Neuron (in vitro differentiated cells): ENCODE measurements at regions not wholly inside any gene's neighbourhood (a gene's known extent, or its start where the extent isn't known, plus 50 kb on each side); places are given as distances from the start of the nearest gene placed in this dataset.

Experiments used
- H2AFZ ChIP-seq: one replicate; pipeline ENCODE4 v1.6.1; 2013; ENCODE audit warnings: low read depth, mild to moderate bottlenecking, inconsistent platforms, low read length, moderate library complexity
- H3K27me3 ChIP-seq: one replicate; pipeline ENCODE4 v1.6.1; 2013; ENCODE audit warnings: low read length; ENCODE audit not compliant: insufficient read depth
- H3K36me3 ChIP-seq: one replicate; pipeline ENCODE4 v1.6.1; 2013; ENCODE audit warnings: low read length; ENCODE audit not compliant: insufficient read depth
- H3K4me1 ChIP-seq: one replicate; pipeline ENCODE4 v1.6.1; 2013; ENCODE audit warnings: low read length; ENCODE audit not compliant: insufficient read depth
- H3K4me3 ChIP-seq: 2 replicates; pipeline ENCODE4 v1.5.1; 2013; ENCODE audit warnings: mild to moderate bottlenecking, low read length, moderate library complexity
- H3K9me3 ChIP-seq: one replicate; pipeline ENCODE4 v1.6.1; 2013; ENCODE audit warnings: low read length

GRCh38 chr4:148780426-148781005 is 338.3 kb upstream of the NR3C2 start:
- Histone ChIP-seq H3K9me3 (no peaks in the 10 kb centered on the region), H3K4me1 (no peaks in the 10 kb centered on the region), H3K4me3 (no peak overlapping the region), H3K27me3 (no peaks in the 10 kb centered on the region), H2AFZ (no peak overlapping the region), H3K36me3 (no peaks in the 10 kb centered on the region)

- Histone ChIP-seq H3K4me1 (no peaks in the 10 kb centered on the region), H2AFZ (no peak overlapping the region), H3K4me3 (no peak overlapping the region), H3K27me3 (no peaks in the 10 kb centered on the region), H3K9me3 (no peaks in the 10 kb centered on the region), H3K36me3 (no peaks in the 10 kb centered on the region)
These were observed 337.6 kb upstream of the NR3C2 start for GRCh38 chr4:148779771-148780170.

- Histone ChIP-seq H3K4me3 (no peak overlapping the region), H2AFZ (no peak overlapping the region), H3K36me3 (no peaks in the 10 kb centered on the region), H3K27me3 (no peaks in the 10 kb centered on the region), H3K9me3 (no peaks in the 10 kb centered on the region), H3K4me1 (no peaks in the 10 kb centered on the region)
These were observed 336.9 kb upstream of the NR3C2 start for GRCh38 chr4:148778980-148779675.

- Histone ChIP-seq H3K27me3 (no peaks in the 10 kb centered on the region), H3K36me3 (no peaks in the 10 kb centered on the region), H3K4me1 (no peaks in the 10 kb centered on the region), H2AFZ (no peak overlapping the region), H3K4me3 (no peak overlapping the region), H3K9me3 (no peaks in the 10 kb centered on the region)
These were observed 334.7 kb upstream of the NR3C2 start for GRCh38 chr4:148776941-148777340.

- Histone ChIP-seq H3K4me3 (no peak overlapping the region), H3K4me1 (no peaks in the 10 kb centered on the region), H3K9me3 (no peaks in the 10 kb centered on the region), H3K36me3 (no peaks in the 10 kb centered on the region), H2AFZ (no peak overlapping the region), H3K27me3 (no peaks in the 10 kb centered on the region)
These were observed 331.9 kb upstream of the NR3C2 start for GRCh38 chr4:148774134-148774533.

GRCh38 chr4:148773313-148773712 is 331.1 kb upstream of the NR3C2 start:
- Histone ChIP-seq H3K27me3 (no peaks in the 10 kb centered on the region), H2AFZ (no peak overlapping the region), H3K36me3 (no peaks in the 10 kb centered on the region), H3K4me1 (no peaks in the 10 kb centered on the region), H3K4me3 (no peak overlapping the region), H3K9me3 (no peaks in the 10 kb centered on the region)

- Histone ChIP-seq H3K4me3 (no peak overlapping the region), H3K36me3 (no peaks in the 10 kb centered on the region), H2AFZ (no peak overlapping the region)
These were observed 328.6 kb upstream of the NR3C2 start for GRCh38 chr4:148770848-148771247.

GRCh38 chr4:148770377-148770776 is 328.2 kb upstream of the NR3C2 start:
- no peaks in the 10 kb centered on the region for H3K36me3 ChIP-seq
- no peak overlapping the region for H2AFZ ChIP-seq
- no peaks in the 10 kb centered on the region for H3K27me3 ChIP-seq
- H3K4me3 ChIP-seq = no peak overlapping the region
- no peaks in the 10 kb centered on the region for H3K4me1 ChIP-seq
- no peaks in the 10 kb centered on the region for H3K9me3 ChIP-seq

More at GRCh38 chr4:148770848-148771247, 328.6 kb upstream of the NR3C2 start:
- no peaks in the 10 kb centered on the region for H3K27me3 ChIP-seq
- no peaks in the 10 kb centered on the region for H3K9me3 ChIP-seq
- H3K4me1 ChIP-seq = no peaks in the 10 kb centered on the region

GRCh38 chr4:148764720-148765119 is 322.5 kb upstream of the NR3C2 start:
- H3K27me3 ChIP-seq = no peaks in the 10 kb centered on the region
- H3K4me1 ChIP-seq = no peaks in the 10 kb centered on the region
- H3K9me3 ChIP-seq = no peaks in the 10 kb centered on the region
- no peak overlapping the region for H2AFZ ChIP-seq
- H3K36me3 ChIP-seq = no peaks in the 10 kb centered on the region
- no peak overlapping the region for H3K4me3 ChIP-seq

GRCh38 chr4:148757171-148757570 is 315.0 kb upstream of the NR3C2 start:
- no peak overlapping the region for H3K4me3 ChIP-seq
- H3K4me1 ChIP-seq = no peaks in the 10 kb centered on the region
- H3K27me3 ChIP-seq = no peaks in the 10 kb centered on the region
- H3K9me3 ChIP-seq = no peaks in the 10 kb centered on the region
- no peak overlapping the region for H2AFZ ChIP-seq
- H3K36me3 ChIP-seq = no peaks in the 10 kb centered on the region

- H2AFZ ChIP-seq = no peak overlapping the region
- H3K4me1 ChIP-seq = peaks cover 2% of the 10 kb centered on the region
- H3K27me3 ChIP-seq = no peaks in the 10 kb centered on the region
These were observed 307.2 kb upstream of the NR3C2 start for GRCh38 chr4:148749403-148749802.

GRCh38 chr4:148747721-148748268 is 305.6 kb upstream of the NR3C2 start:
- Histone ChIP-seq H3K9me3 (no peaks in the 10 kb centered on the region), H2AFZ (no peak overlapping the region), H3K4me3 (no peak overlapping the region), H3K36me3 (no peaks in the 10 kb centered on the region), H3K27me3 (no peaks in the 10 kb centered on the region), H3K4me1 (peaks cover 2% of the 10 kb centered on the region)

More at GRCh38 chr4:148749403-148749802, 307.2 kb upstream of the NR3C2 start:
- no peak overlapping the region for H3K4me3 ChIP-seq
- no peaks in the 10 kb centered on the region for H3K9me3 ChIP-seq
- no peaks in the 10 kb centered on the region for H3K36me3 ChIP-seq

- H3K4me3 ChIP-seq = no peak overlapping the region
- H3K9me3 ChIP-seq = no peaks in the 10 kb centered on the region
- no peak overlapping the region for H2AFZ ChIP-seq
- H3K36me3 ChIP-seq = no peaks in the 10 kb centered on the region
- H3K27me3 ChIP-seq = no peaks in the 10 kb centered on the region
- H3K4me1 ChIP-seq = no peaks in the 10 kb centered on the region
These were observed 298.5 kb upstream of the NR3C2 start for GRCh38 chr4:148740701-148741100.
